Nephron (organoid): ENCODE measurements at regions not wholly inside any gene's neighbourhood (a gene's known extent, or its start where the extent isn't known, plus 50 kb on each side); places are given as distances from the start of the nearest gene placed in this dataset.

Experiments
- H3K27ac Mint-ChIP-seq, 3 experiments: 2 replicates each; pipeline ENCODE4 v1.8.0; 2020; ENCODE audit warnings: mixed read lengths in 3 of 3, mild to moderate bottlenecking in 2 of 3, moderate library complexity in 1 of 3
- H3K27me3 Mint-ChIP-seq: 2 replicates; pipeline ENCODE4 v1.8.0; 2021; ENCODE audit warnings: low read depth, mild to moderate bottlenecking, moderate library complexity, mixed read lengths
- H3K36me3 Mint-ChIP-seq: 2 replicates; pipeline ENCODE4 v1.8.0; 2020; ENCODE audit warnings: low read depth, mixed read lengths
- H3K4me1 Mint-ChIP-seq: 2 replicates; pipeline ENCODE4 v1.8.0; 2020; ENCODE audit warnings: mixed read lengths
- H3K4me3 Mint-ChIP-seq, 3 experiments: 2 replicates each; pipeline ENCODE4 v1.8.0; 2020; ENCODE audit warnings: mild to moderate bottlenecking in 3 of 3, mixed read lengths in 3 of 3, moderate library complexity in 2 of 3
- H3K9me3 Mint-ChIP-seq: 2 replicates; pipeline ENCODE4 v1.8.0; 2020; ENCODE audit warnings: mixed read lengths
- CTCF ChIP-seq, 3 experiments: fragments of 200-600 bp; sonication (generic); IDR thresholded peaks; one replicate each; pipeline ENCODE4 v1.5.0; 2021; ENCODE audit warnings: antibody characterized with exemption in 3 of 3; ENCODE audit not compliant: unreplicated experiment in 3 of 3

GRCh38 chr3:29057326-29057725 lies 223.5 kb upstream of the RBMS3 start:
- Mint-ChIP-seq H3K4me1 (no peaks in the 10 kb centered on the region), H3K4me3 (no peak overlapping the region), H3K27me3 (no peaks in the 10 kb centered on the region), H3K9me3 (peaks cover 60% of the 10 kb centered on the region), H3K36me3 (no peaks in the 10 kb centered on the region), H3K27ac (no peak overlapping the region)
- TF ChIP-seq CTCF (IDR thresholded peaks at IDR 0.05; ENCODE audit: unreplicated experiment in 3 of 3), result no peak

GRCh38 chr3:29064085-29064484 lies 216.8 kb upstream of the RBMS3 start:
- H3K4me1 Mint-ChIP-seq, result peaks cover 27% of the 10 kb centered on the region
- peaks cover 15% of the 10 kb centered on the region for H3K9me3 Mint-ChIP-seq
- H3K36me3 Mint-ChIP-seq, result no peaks in the 10 kb centered on the region
- TF ChIP-seq CTCF (IDR thresholded peaks at IDR 0.05; ENCODE audit: unreplicated experiment in 3 of 3), result no peak
- no peaks in the 10 kb centered on the region for H3K27me3 Mint-ChIP-seq
- no peak overlapping the region for H3K4me3 Mint-ChIP-seq
- H3K27ac Mint-ChIP-seq, result peak overlapping the region; percentile 73 to 89 (median 86)

GRCh38 chr3:29065211-29065785 lies 215.6 kb upstream of the RBMS3 start:
- Mint-ChIP-seq H3K4me1 (peaks cover 27% of the 10 kb centered on the region), H3K4me3 (peak overlapping the region in 2 of 3 experiments; percentile 29 to 55), H3K27me3 (no peaks in the 10 kb centered on the region), H3K9me3 (peaks cover 7% of the 10 kb centered on the region), H3K27ac (peak overlapping the region; percentile 83 to 89 (median 85)), H3K36me3 (no peaks in the 10 kb centered on the region)
- no peak for TF ChIP-seq CTCF (IDR thresholded peaks at IDR 0.05; ENCODE audit: unreplicated experiment in 3 of 3)

GRCh38 chr3:29067007-29067406 lies 213.9 kb upstream of the RBMS3 start:
- no peaks in the 10 kb centered on the region for H3K27me3 Mint-ChIP-seq
- H3K27ac Mint-ChIP-seq, result peak overlapping the region in 1 of 3 experiments; percentile 14
- peaks cover 17% of the 10 kb centered on the region for H3K9me3 Mint-ChIP-seq
- H3K4me1 Mint-ChIP-seq, result peaks cover 27% of the 10 kb centered on the region
- no peak overlapping the region for H3K4me3 Mint-ChIP-seq
- TF ChIP-seq CTCF (IDR thresholded peaks at IDR 0.05; ENCODE audit: unreplicated experiment in 3 of 3), result no peak
- H3K36me3 Mint-ChIP-seq, result no peaks in the 10 kb centered on the region

- Mint-ChIP-seq H3K27me3 (no peaks in the 10 kb centered on the region), H3K36me3 (peaks cover 3% of the 10 kb centered on the region), H3K9me3 (peaks cover 24% of the 10 kb centered on the region), H3K27ac (no peak overlapping the region), H3K4me1 (peaks cover 16% of the 10 kb centered on the region), H3K4me3 (no peak overlapping the region)
- TF ChIP-seq CTCF (IDR thresholded peaks at IDR 0.05; ENCODE audit: unreplicated experiment in 3 of 3), result no peak
Measured at GRCh38 chr3:29070959-29071634, 209.8 kb upstream of the RBMS3 start.

- Mint-ChIP-seq H3K4me3 (no peak overlapping the region), H3K27ac (peak overlapping the region in 2 of 3 experiments; percentile 49 to 51), H3K4me1 (peaks cover 8% of the 10 kb centered on the region), H3K9me3 (peaks cover 24% of the 10 kb centered on the region), H3K27me3 (no peaks in the 10 kb centered on the region), H3K36me3 (peaks cover 3% of the 10 kb centered on the region)
- no peak for TF ChIP-seq CTCF (IDR thresholded peaks at IDR 0.05; ENCODE audit: unreplicated experiment in 3 of 3)
Measured at GRCh38 chr3:29072611-29073010, 208.3 kb upstream of the RBMS3 start.
